Lower leg skin (tissue), 4 donors: ENCODE measurements at regions not wholly inside any gene's neighbourhood (a gene's known extent, or its start where the extent isn't known, plus 50 kb on each side); places are given as distances from the start of the nearest gene placed in this dataset.

Experiments used
- DNase-seq, 2 donors: peaks; one replicate each; pipeline ENCODE4 v3.0.0-alpha.2; 2019; ENCODE audit warnings: low spot score in 2 of 2
- H3K4me3 ChIP-seq: fragments of 200-600 bp; sonication (generic); 2 replicates; pipeline ENCODE4 v1.5.1; 2017; ENCODE audit warnings: mild to moderate bottlenecking, low read depth; ENCODE audit not compliant: poor library complexity, severe bottlenecking
- POLR2A ChIP-seq, 2 donors: fragments of 450-650 bp; IDR thresholded peaks; one replicate each; pipeline ENCODE4 v1.6.1; 2016 to 2017; ENCODE audit warnings: antibody characterized with exemption in 2 of 2, mild to moderate bottlenecking in 1 of 2, moderate library complexity in 1 of 2
- WGBS, 2 donors: methylation state at CpG; one replicate each; pipeline ENCODE4 v1.1.5; 2018; 5-methylcytosine and 5-hydroxymethylcytosine counted together
- intact Hi-C: fragments of 100-400 bp; cut with DNase I; formaldehyde crosslinking; loops from one replicate; pipeline ENCODE4 v1.15.0; 2023; ENCODE audit warnings: low total_unique reads
- TF ChIP-seq, protein P1 (sequence below), 3 donors: fragments of 450-650 bp; IDR thresholded peaks; one replicate each; pipeline ENCODE4 v1.5.1; 2016; ENCODE audit warnings: antibody characterized with exemption in 3 of 3, mild to moderate bottlenecking in 3 of 3, moderate library complexity in 2 of 3

DNA sequence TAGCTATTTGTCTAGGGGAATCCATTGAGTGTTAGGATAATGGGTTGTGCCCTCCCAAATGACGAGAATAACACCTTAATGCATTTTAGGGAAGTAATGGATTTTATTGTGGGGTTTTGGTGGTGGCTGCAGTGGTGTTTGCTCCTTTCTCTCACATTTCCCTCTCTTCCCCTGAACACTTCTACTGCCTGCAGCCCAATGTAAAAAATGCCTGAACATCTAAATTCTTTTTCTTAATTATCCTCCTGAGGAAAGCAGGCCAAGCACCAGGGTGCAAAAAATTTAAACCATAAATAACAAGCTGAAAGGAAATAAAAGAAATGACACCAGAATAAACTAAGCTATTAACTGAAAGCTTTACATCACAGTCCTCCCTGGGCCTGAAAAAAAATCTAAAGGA lies 57.3 kb upstream of the PCDH8 start:
- no peak overlapping the region for H3K4me3 ChIP-seq
- 50 to 81% methylated on average over 1 of the region's 1 CpG for WGBS, 2 donors
- no peak for DNase-seq
- intact Hi-C loops, result no loop called here
- TF ChIP-seq, protein P1, sequence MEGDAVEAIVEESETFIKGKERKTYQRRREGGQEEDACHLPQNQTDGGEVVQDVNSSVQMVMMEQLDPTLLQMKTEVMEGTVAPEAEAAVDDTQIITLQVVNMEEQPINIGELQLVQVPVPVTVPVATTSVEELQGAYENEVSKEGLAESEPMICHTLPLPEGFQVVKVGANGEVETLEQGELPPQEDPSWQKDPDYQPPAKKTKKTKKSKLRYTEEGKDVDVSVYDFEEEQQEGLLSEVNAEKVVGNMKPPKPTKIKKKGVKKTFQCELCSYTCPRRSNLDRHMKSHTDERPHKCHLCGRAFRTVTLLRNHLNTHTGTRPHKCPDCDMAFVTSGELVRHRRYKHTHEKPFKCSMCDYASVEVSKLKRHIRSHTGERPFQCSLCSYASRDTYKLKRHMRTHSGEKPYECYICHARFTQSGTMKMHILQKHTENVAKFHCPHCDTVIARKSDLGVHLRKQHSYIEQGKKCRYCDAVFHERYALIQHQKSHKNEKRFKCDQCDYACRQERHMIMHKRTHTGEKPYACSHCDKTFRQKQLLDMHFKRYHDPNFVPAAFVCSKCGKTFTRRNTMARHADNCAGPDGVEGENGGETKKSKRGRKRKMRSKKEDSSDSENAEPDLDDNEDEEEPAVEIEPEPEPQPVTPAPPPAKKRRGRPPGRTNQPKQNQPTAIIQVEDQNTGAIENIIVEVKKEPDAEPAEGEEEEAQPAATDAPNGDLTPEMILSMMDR (IDR thresholded peaks at IDR 0.05), result no peak
- no peak for TF ChIP-seq POLR2A (IDR thresholded peaks at IDR 0.05)

DNA sequence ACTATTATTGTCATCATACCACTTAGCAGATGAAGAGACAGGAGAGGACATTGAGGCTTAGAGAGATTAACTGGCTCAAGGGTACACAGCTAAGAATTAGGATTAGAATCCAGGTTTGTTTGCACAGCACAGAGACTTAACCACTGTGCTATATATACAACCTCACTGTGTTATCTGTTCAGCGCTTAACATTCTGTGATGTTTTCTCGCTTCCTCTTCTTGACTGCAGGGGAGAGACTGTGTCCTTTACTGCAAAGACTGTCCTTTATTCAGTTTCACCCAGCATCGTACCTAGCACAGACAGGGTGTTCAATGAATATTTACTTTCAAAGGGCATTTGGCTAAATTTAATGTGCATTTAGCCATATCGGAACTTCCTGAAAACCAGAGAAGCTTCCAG lies 54.9 kb upstream of the PCDH8 start:
- intact Hi-C loops, result no loop called here
- no peak overlapping the region for H3K4me3 ChIP-seq
- TF ChIP-seq, protein P1 (IDR thresholded peaks at IDR 0.05), result no peak
- no peak for TF ChIP-seq POLR2A (IDR thresholded peaks at IDR 0.05)
- no peak for DNase-seq
- 47 to 56% methylated on average over 4 of the region's 4 CpGs for WGBS, 2 donors

DNA sequence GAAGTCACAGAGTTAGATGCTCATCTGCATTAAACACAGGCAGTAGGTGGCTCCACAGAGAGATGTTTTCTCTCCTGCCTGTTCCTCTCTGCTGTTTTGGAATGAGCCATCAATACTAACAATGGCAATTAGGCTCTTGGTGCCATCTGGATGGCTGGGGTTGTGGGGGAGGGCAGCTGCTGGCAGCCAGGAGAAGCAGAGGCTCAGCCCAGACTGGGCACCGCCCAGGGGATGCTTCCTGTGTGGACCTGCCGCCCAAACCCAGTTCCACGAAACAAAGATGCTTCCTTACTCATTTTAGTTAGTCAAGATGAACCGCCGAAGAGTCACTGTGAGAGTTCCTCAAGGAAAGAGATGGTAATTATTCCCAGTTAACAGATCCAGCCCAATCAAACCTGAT lies 50.8 kb upstream of the PCDH8 start:
- WGBS, 2 donors, result 42 to 56% methylated on average over 5 of the region's 5 CpGs
- no peak overlapping the region for H3K4me3 ChIP-seq
- no peak for DNase-seq
- TF ChIP-seq, protein P1 (IDR thresholded peaks at IDR 0.05), result no peak
- no peak for TF ChIP-seq POLR2A (IDR thresholded peaks at IDR 0.05)
- intact Hi-C loops, result no loop called here
